ENCODE measurements at regions not wholly inside any gene's neighbourhood (a gene's known extent, or its start where the extent isn't known, plus 50 kb on each side); places are given as distances from the start of the nearest gene placed in this dataset.

GRCh38 chr9:135240871-135241311 is 153.4 kb downstream of the OLFM1 start:
- no peak for TF ChIP-seq CTCF (IDR thresholded peaks at IDR 0.05)
- TF ChIP-seq EZH2phosphoT487 (IDR thresholded peaks at IDR 0.05), result no peak
